NCI-H82 treated with DMSO at 0.1 percent for 48 hours (cell line): ENCODE measurements at regions not wholly inside any gene's neighbourhood (a gene's known extent, or its start where the extent isn't known, plus 50 kb on each side); places are given as distances from the start of the nearest gene placed in this dataset.

ENCODE experiments used
- DNase-seq: peaks from one replicate; lab custom pipeline; 2025; ENCODE audit not compliant: unreplicated experiment; lab: John Stamatoyannopoulos, UW

GRCh38 chr16:48903039-48903438 is 293.1 kb upstream of the N4BP1 start:
- no peak for DNase-seq

GRCh38 chr16:48901712-48902374 is 291.9 kb upstream of the N4BP1 start:
- no peak for DNase-seq

- DNase-seq = no peak
Observed at GRCh38 chr16:48899500-48899899, 289.5 kb upstream of the N4BP1 start.

GRCh38 chr16:48897698-48898205 is 287.8 kb upstream of the N4BP1 start:
- DNase-seq = no peak

GRCh38 chr16:48895142-48895541 is 285.2 kb upstream of the N4BP1 start:
- no peak for DNase-seq

- peak; percentile 62 for DNase-seq
Observed at GRCh38 chr16:48892893-48893292, 282.9 kb upstream of the N4BP1 start.

- DNase-seq = no peak
Observed at GRCh38 chr16:48887646-48888210, 277.7 kb upstream of the N4BP1 start.

GRCh38 chr16:48885471-48885870 is 275.5 kb upstream of the N4BP1 start:
- DNase-seq = no peak

GRCh38 chr16:48881272-48881671 is 271.3 kb upstream of the N4BP1 start:
- DNase-seq = no peak

GRCh38 chr16:48879223-48880122 is 269.5 kb upstream of the N4BP1 start:
- peak; percentile 61 for DNase-seq

- no peak for DNase-seq
Observed at GRCh38 chr16:48877946-48878345, 268.0 kb upstream of the N4BP1 start.

GRCh38 chr16:48870141-48870540 is 260.2 kb upstream of the N4BP1 start:
- DNase-seq = no peak

- DNase-seq = no peak
Observed at GRCh38 chr16:48865520-48865919, 255.5 kb upstream of the N4BP1 start.

- DNase-seq = no peak
Observed at GRCh38 chr16:48864055-48864454, 254.1 kb upstream of the N4BP1 start.

GRCh38 chr16:48862087-48862532 is 252.1 kb upstream of the N4BP1 start:
- no peak for DNase-seq

- no peak for DNase-seq
Observed at GRCh38 chr16:48860341-48860740, 250.4 kb upstream of the N4BP1 start.

- no peak for DNase-seq
Observed at GRCh38 chr16:48852951-48853350, 243.0 kb upstream of the N4BP1 start.

GRCh38 chr16:48852458-48852857 is 242.5 kb upstream of the N4BP1 start:
- no peak for DNase-seq

- no peak for DNase-seq
Observed at GRCh38 chr16:48850097-48850770, 240.3 kb upstream of the N4BP1 start.

GRCh38 chr16:48846277-48846676 is 236.3 kb upstream of the N4BP1 start:
- DNase-seq = no peak

- no peak for DNase-seq
Observed at GRCh38 chr16:48845261-48845660, 235.3 kb upstream of the N4BP1 start.
